Stimulated activated CD8-positive, alpha-beta memory T cell treated with anti-CD3 and anti-CD28 coated beads, Interleukin-15, amount 100 ng/mL, for 4 hours (primary cell): ENCODE measurements at regions not wholly inside any gene's neighbourhood (a gene's known extent, or its start where the extent isn't known, plus 50 kb on each side); places are given as distances from the start of the nearest gene placed in this dataset.
"Not testable (repeated sequence)": the region's sequence is repeated elsewhere in the genome, so short reads cannot be mapped to it uniquely, and the experiment has no call there.

Experiments used
- DNase-seq, 2 donors: peaks; one replicate each; pipeline ENCODE4 v3.0.0-alpha.2; 2020; ENCODE audit warnings: low read depth in 2 of 2

DNA sequence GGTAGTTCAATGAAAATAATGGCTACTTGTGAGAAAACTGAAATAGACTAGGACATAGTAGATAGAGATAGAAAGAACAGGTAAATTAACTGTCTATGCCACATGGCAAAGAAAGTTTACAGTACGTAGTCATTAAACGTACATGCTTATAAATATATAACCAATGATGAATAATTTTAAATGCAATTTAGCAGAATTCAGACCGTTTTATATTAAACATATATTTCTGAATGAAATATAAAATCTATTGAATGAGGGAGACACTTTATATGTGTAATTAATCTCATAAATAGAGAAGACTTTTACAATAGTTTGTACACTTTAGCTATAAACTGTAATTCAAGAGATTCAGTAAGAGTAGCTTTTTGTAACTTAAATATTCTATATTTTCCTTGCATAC is 124.4 kb upstream of the VPREB1 start:
- DNase-seq, result no peak

DNA sequence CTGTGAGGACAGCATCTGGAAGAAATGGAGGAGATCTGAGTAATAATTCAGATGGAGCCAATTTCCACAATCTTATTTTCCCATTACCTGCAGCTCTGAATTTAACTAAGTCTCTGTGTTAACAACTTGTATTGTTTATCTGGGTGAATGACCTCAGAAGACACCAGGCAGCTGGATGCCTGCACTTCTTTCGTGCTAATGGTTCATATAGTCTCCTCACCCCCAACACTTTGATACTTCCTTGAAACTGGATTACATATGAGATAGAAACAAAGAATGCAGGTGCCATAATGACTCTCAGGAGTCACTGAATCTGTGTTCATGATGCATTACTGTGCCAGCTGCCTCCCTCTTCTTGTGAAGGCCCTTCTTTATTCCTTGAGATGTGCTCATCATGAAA is 125.6 kb upstream of the VPREB1 start:
- no peak for DNase-seq

DNA sequence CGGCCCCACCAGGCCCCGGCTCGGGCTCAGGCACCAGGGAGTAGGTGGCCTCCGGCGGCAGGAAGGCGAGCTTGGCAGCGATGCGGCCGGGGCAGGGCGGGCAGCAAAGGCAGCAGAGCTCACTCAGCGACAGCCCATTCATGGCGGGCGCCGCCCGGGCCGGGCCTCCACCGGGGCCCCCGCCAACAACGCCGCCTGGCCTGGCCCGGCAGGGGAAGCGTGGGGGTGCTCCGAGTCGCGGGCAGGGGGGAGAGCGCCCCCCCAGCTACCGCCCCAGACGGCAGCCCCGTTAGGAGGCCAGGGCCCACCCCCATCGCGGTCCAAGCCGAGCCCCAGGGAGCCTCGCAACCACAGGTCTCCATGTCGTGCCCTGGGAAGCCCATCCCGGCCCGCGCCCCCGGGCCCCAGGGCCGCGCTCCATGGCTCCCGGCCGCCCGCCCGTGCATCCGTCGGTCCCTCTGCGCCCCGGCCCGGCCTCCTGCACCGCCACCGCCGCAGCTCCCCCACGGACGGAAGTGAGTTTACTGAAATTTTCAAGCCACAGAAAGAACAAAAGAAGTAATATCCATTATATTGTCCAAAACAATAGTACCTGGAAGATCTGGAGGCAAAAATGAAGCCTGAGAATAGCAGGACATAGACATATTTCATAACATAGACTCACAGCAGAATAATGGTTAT is 126.6 kb upstream of the VPREB1 start:
- DNase-seq, result not testable (repeated sequence)

DNA sequence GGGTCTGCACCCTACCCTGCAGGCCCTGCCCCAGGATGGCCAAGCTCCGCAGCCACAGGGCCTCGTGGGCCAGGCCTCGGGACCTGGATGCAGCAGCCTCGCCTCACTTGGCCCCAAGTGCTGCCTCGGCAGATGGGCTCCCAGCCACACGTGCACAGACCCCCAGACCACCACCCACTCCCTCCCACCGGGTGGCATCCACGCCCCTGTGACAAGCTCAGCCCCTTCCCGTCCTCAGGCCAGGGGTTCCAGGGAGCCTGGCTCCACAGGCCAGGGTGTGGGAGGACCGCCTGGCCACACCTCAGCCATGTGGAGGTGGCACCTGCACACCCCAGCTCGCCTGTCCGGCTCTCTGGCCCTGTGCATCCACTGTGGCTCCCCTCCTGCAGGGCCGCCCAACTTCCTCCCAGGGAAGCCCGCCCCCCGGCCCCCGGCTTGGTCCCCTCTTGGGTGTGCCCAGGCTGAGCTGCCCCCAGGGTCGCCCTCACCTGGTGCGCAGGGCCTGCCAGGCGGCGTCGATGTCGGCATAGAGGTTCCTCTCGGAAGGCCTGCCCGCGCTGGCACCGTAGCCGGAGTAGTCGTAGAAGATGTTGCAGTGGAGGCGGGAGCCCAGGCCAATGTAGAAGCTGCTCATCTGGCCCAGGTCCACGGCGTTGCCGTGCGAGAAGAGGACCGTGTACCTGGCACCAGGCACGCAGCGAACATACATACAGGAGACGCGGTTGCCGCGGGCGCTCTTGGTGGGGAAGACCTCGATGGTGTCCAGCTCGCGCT is 127.4 kb upstream of the VPREB1 start:
- DNase-seq, result not testable (repeated sequence)

DNA sequence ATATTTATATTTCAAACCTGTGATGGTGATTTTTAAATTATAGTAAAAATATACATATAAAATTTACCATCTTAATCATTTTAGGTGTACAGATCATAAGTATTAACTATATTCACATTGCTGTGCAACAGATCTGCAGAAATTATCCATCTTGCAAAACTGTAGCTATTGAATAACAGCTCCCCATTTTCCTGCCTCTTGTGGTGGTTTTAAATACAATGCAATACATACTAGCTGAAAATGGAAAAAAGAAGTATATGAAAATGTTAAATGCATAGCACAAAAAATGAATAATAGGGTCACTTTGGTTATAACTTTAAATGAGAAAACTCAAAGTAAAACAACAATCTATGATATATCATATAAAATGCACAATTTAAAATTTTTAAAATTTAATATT is 130.9 kb upstream of the VPREB1 start:
- no peak for DNase-seq

DNA sequence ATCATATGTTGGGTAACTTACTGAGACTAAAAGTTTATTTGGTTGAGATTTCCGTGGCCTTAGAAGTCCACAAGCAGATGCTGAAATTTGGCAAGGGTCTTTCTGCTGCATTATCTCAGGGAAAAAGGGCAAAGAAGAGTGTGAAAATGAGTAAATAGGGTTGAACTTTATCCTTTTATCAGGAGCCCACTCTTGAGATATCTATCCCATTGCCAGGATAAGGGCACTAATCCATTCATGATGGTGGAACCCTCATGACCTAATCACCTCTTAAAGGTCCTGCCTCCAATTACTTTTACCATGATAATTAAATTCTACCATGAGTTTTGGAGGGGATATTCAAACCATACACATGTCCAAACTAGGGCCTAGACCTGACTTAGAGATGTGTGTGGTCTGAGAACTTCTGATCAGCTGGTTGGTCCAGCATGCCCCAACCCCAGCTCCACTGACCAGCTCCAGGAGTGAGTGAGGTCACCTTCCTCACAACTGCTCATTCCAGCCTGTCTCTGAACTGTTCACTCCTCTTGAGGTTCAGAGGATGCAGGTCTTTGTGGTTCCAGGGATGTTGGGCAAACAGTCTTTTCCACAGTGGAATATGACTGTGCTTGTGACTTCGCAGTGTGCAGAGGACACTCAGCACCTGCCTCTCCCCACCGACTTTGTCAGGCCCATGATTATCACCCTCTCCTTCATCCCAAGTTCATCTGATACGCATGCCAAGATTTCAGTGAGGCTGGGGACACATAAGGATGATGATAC is 130.1 kb upstream of the TOP3B start:
- DNase-seq, result no peak

DNA sequence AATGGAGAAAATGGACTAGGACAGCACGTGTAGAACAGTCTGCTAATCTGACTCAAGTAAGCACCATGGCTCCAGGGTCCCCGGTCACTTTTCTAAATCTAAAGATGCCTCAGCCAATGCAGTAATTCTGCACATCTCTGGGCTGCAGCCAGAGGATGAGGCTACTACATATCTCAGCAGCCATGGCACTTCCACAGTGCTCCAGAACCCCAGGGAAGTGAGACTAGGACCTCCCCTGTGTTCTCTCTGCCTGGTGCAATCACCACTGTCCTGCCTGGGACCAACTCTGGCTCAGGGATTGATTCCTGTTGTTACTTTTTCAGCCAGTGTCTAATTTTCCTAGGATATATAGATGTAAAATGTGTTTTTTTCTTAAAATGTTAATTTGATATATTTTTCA is 129.4 kb upstream of the TOP3B start:
- DNase-seq, result no peak

DNA sequence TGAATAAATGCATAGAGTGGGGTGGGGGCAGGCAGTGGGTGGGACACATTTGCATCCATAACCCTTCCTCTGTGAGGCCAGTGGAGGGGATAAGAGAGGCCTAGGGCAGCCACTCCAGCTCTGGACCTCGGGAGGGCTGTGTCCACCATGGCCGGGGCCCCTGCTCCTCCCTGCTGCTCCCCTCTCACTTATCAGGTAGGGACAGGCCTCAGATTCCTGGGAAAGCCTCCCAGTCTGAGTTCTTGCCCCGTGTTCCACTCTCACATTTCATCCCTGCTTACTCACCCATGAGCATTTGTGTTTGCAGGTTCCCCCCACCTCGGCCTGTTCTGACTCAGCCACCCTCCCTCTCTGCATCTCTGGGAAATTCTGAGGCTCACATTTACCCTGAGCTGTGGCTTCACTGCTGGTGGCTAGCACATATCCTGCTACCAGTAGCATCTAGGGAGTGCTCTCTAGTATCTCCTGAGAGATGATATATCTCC is 128.7 kb upstream of the TOP3B start:
- no peak for DNase-seq

DNA sequence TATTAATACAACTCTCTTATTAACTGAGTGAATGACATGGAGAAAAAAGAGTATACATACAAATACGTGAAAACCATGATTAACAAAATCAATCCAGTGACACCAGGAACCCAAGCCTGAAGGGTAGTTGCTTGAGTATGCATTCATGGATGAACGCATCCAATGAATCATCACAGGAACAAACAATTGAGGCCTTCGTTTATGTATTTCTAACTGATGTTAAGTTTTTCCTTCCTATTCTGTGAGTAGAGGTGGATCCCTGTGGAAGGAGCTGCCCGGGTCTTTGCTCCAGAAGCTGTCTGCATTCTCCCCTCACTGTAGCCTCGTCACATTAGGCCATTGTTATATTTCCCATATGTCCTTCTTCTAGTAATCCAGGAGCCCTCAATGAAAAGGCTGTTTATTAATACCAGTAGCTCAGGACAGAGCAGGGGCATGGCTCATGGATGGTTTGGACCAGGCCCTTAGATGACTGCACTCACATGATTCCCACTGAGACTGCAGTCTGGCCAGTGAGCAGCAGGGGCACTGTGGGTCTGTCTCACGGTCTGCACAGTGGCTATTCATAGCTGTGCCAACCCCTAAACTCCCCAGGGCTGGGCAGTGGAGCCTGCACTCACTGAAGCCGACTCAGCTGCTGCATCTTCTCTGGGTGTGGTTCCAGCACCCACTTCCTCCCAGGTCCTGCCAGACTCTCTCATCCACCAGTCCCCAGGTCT is 128.1 kb upstream of the TOP3B start:
- no peak for DNase-seq

DNA sequence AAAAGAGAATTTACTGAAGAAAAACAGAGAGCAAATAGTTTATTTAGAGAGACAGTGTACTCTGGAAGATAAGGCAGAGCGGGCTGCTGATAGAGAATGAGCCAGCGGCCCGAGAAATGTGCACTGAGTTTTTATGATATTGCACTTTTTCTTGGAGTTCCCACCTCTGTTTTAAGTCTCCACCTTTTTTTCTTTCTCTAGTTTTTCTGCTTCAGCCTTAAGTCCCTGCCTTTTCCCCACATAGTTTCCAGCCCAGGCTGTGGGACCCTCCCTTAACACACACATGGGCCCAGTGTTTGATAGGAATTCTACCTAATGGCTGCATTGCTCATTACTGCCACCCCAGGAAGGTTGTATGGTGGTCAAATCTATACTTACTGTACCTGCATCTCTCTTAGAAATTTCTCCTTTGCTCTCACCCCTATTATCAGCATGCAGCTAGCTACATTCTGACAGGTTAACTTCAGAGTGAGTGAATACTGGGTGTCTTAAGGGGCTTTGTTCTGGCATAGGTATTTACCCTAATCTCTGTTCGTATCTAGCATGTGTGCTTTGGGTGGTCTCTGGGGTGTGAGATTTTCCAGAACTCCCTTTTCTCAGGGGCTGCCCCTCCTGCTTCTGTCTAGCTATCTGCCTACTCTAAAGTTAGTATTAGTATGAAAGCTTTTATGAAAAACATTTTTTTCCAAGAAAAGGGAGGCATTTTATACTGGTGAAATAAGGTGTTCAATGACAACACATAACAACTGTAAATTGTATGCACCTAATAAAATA is 127.3 kb upstream of the TOP3B start:
- DNase-seq, result no peak

DNA sequence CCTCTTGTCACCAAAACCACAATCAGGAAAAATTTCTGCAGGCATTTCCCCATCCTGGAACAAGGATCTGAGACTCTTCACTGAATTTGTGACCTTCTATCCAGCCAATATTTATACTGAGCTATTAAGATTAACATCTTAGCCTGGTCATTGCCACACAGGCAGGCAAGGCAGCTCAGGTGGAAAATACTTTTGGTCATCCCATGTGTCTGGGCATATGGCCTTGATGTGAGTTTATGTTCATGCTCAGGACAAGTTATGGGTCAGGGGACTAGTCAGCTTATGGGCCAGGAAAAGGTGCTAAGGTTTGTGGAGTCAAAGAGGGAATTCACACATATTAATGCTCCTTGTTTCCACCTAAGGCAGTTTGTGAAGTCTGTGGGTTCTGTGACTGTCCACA is 124.3 kb upstream of the TOP3B start:
- DNase-seq, result no peak

DNA sequence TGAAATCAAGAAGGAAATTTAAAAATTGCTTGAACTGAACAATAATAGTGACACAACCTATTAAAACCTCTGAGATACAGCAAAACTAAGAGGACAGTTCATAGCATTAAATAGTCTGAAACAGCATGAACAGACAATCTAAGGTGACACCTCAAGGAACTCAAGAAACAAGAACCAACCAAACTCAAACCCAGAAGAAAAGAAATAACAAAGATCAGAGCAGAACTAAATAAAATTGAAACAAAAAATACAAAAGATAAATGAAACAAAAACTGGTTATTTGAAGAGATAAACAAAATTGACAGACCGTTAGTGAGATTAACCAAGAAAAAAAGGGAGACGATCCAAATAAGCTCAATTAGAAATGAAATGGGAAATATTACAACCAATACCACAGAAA is 122.8 kb upstream of the TOP3B start:
- no peak for DNase-seq

DNA sequence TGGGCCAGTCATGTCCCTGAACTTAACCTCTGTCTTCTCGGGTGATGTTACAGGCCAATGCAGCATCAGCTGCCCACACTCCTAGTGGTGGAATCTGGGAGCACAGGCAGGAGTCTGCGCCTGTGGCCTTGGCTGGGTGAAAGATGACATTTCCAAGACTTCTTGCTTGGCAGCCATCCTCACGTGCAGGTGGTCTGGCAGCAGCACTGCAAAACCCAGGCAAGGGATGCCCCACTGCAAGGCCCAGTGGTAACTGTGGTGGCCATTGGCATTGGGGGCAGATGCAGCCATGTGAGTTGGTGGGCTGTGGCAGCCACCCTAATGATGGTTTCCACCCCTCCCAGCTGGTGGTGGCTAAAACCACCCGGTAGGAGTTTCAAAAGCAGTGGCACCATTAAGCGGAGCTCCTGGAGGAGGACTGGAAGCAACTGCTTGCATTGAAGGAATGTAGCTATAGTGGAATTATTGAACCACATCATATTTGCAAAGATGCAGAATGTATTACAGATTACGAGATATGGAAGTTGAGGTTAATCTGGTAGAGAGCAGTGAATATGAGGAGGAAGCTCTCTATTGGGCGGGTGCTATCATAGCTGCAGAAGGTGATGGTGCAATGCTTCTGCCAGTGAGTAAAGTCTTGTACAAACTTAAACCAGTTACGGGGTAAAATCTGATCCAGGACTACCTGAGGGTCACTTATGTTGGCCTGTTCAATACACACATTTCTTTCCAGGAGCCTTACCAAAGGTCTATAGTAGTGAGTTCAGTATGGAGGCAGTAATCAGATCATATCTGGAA is 120.7 kb upstream of the TOP3B start:
- no peak for DNase-seq

DNA sequence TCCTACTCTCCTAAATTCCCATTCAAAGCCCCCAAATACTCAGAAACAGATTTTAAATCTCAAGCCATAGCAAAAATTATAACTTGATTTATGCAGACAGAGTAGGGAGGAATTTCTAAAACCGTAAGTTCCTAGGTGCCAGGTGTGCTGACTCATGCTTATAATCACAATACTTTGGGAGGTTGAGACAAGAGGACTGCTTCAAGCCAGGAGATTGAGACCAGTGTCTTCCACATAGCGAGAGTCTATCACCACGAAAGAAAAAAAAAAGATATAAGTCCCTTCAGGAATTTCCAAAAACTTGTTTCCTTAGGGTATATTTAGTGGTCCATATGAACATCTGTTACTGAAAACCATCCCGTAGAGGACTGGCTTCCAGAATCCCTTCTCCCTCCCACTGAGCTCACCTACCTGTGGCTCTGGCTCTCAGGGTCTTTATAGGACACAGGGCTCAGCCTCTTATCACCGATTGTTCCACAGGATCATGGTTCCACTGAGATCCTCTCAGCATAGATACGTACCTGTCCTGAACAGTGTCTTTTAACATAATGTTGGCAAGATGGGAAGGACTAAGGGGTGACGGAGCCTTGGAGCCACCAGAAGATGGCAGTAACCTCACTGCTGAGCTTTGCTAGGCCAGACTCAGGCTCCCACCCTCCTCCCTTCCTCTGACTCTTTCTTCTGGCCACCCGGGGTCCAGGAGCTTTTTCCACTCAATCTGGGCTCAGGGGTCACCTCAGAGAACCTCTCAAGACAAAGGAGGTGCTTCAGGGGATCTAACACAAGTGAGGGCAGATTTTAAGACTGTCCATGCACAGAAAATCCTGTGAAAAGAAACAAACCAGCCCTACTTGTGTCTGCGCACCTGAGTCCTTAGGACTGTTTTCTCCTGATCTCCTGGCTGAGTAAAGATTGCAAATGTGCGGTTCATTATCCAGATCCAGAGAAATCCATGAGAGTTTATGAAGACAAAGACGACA is 117.5 kb upstream of the TOP3B start:
- no peak for DNase-seq

DNA sequence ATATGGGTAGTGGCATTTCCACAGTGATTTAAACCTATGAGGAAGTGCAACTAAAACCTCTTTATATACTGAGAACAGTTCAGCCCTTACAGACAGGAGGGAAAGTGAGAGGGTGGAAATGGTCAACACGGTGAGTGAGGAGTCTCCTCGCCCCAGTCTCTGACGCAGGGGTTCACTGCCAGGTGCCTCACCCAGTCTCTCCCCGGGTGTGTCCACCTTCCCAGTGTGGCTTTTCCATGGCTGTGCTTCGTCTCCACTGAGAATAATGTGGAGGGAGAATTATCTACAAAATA is 116.6 kb upstream of the TOP3B start:
- DNase-seq, result no peak

DNA sequence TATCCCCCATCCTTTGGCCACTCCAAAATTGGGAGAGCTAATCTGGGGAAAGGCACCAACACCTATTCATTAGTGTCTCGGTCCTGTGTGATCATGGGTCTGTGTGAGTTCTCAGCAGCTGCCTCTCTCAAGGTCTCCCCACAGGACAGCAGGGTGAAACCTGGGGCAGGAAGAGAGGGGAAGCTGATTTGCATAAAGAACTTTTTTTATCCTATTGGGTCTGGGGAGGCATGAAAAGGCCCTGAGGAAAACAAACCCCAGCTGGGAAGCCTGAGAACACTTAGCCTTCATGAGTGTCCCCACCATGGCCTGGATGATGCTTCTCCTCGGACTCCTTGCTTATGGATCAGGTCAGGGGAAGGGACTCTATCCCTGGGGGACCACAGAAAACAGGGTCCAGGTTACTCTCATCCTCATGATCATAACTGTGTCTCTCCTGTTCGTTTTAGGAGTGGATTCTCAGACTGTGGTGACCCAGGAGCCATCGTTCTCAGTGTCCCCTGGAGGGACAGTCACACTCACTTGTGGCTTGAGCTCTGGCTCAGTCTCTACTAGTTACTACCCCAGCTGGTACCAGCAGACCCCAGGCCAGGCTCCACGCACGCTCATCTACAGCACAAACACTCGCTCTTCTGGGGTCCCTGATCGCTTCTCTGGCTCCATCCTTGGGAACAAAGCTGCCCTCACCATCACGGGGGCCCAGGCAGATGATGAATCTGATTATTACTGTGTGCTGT is 116.0 kb upstream of the TOP3B start:
- DNase-seq, result no peak

DNA sequence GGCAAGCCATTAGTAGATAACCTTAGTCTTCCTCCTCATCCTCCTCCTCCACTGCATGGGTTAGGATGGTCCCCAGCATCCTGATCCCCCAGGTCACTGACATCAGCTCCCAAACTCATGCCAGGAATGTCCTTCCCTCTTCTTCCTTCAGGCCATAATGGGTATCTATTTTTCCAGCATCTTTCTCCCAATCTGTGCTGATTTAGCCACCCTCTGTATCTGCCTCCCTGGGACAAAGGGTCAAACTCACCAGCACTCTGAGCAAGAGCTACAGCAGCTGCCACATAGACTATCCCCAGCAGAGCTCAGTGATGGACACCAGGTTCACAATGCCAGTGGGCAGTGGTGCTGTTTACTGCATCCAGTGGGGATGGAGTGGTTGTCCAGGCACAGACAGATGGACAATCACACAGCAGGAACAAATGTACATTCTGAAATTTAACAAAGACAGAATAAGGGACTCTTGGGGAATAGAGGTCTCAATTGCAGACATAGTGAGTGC is 115.2 kb upstream of the TOP3B start:
- DNase-seq, result no peak

DNA sequence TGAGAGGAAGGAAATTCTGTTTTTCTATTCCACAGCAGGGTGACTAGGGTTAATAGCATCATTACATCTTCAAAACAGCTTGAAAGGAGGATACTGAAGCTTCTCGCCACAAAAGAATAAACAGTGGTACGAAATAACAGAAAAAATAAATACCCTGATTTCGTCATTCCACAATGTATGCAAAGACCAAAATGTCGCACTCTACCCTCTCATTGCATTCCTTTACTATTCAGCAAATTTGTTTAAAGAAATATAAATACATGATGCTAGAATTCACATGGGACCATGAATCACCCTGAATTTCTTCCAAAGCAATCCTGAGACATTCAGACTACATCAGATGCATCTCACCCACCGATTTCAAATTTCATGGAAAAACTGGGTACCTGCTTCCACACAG is 112.3 kb upstream of the TOP3B start:
- DNase-seq, result no peak

DNA sequence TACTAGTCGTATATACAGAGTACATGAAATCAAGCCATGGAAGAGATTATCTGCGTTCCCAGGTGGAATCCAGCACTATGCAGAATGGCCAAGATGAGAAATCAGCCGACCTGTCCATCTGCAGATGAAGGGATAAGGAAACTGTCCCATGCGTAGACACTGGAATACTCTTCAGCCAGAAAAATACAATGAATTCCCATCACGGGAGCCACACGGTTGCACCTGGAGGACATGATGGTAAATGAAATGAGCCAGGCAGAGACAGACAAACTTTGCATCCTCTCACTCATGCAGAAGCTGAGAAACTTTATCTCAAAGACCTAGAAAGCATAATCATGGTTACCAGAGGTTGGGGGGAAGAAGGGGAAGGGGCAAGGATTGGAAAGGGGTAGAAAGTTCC is 111.9 kb upstream of the TOP3B start:
- DNase-seq, result no peak
